AG04450 (cell line): ENCODE measurements at regions not wholly inside any gene's neighbourhood (a gene's known extent, or its start where the extent isn't known, plus 50 kb on each side); places are given as distances from the start of the nearest gene placed in this dataset.
A peak's percentile ranks its signal among the peaks of the same experiment; 100 is the strongest.

Source experiments
- CTCF ChIA-PET: fragments of 300-600, 350-600 bp; formaldehyde crosslinking; extraction: SDS; loops from one replicate; lab custom pipeline; 2022; ENCODE audit warnings: antibody characterized with exemption, inconsistent platforms; lab: Charles Lee
- POLR2A ChIA-PET: fragments of 350-600 bp; formaldehyde crosslinking; extraction: SDS; loops from one replicate; lab custom pipeline; 2021; ENCODE audit warnings: antibody characterized with exemption, inconsistent platforms; lab: Yijun Ruan, JAX
- DNase-seq: peaks from one replicate; pipeline ENCODE4 v3.0.0-alpha.2; 2011; ENCODE audit warnings: low read depth, low spot score
- H3K27ac ChIP-seq: one replicate; pipeline ENCODE4 v1.5.1; 2012; ENCODE audit warnings: low read depth, low read length, control low read depth
- H3K27me3 ChIP-seq: one replicate; pipeline ENCODE4 v1.6.0; 2012; ENCODE audit warnings: low read length; ENCODE audit not compliant: control insufficient read depth, insufficient read depth
- H3K4me3 ChIP-seq: 2 replicates; pipeline ENCODE4 v1.5.1; 2011; ENCODE audit warnings: mild to moderate bottlenecking, low read depth, low read length, control low read depth
- H3K9me3 ChIP-seq: 2 replicates; pipeline ENCODE4 v1.5.1; 2012; ENCODE audit warnings: low read length; ENCODE audit not compliant: control insufficient read depth, insufficient read depth
- CTCF ChIP-seq: IDR thresholded peaks from 2 replicates; pipeline ENCODE4 v1.5.1; 2011; ENCODE audit warnings: low read depth, low read length, control low read depth, inconsistent platforms

GRCh38 chr3:72319194-72320094 lies 528.8 kb downstream of the SHQ1 start:
- CTCF ChIA-PET: no interaction called here

GRCh38 chr3:72318504-72319193 lies 529.6 kb downstream of the SHQ1 start:
- no peak for DNase-seq
- Histone ChIP-seq H3K9me3 (no peaks in the 10 kb centered on the region; the same call in 1 of the 2 replicates), H3K27me3 (no peaks in the 10 kb centered on the region), H3K27ac (peak overlapping the region; percentile 3), H3K4me3 (no peak overlapping the region)
- ChIA-PET POLR2A (interaction anchor here (1.0 to 1.1 kb wide), 2 partner anchors 23 to 29 kb away, joined by 3 to 5 read pairs; no protein-coding TSS in a partner anchor), CTCF (no interaction called here)
- TF ChIP-seq CTCF: no peak

More at GRCh38 chr3:72319194-72320094, 528.8 kb downstream of the SHQ1 start:
- H3K27me3 ChIP-seq: no peaks in the 10 kb centered on the region
- no peak for DNase-seq
- H3K9me3 ChIP-seq: no peaks in the 10 kb centered on the region; the same call in 1 of the 2 replicates
- POLR2A ChIA-PET: interaction anchor here (1.0 kb wide), 1 partner anchor 28 kb away, joined by 5 read pairs; no protein-coding TSS in a partner anchor
- no peak overlapping the region for H3K4me3 ChIP-seq
- TF ChIP-seq CTCF: no peak
- H3K27ac ChIP-seq: peak overlapping the region; percentile 3

- Histone ChIP-seq H3K27me3 (no peaks in the 10 kb centered on the region), H3K27ac (no peak overlapping the region), H3K4me3 (no peak overlapping the region), H3K9me3 (no peaks in the 10 kb centered on the region; the same call in 1 of the 2 replicates)
- DNase-seq: no peak
- no peak for TF ChIP-seq CTCF
- CTCF ChIA-PET: no interaction called here
- POLR2A ChIA-PET: interaction anchor here (0.5 to 1.1 kb wide), 2 partner anchors 9 to 24 kb away, joined by 3 to 4 read pairs; no protein-coding TSS in a partner anchor
Measured at GRCh38 chr3:72317491-72317890, 530.8 kb downstream of the SHQ1 start.

- no peak overlapping the region for H3K27ac ChIP-seq
- no peak for DNase-seq
- no peak overlapping the region for H3K4me3 ChIP-seq
- TF ChIP-seq CTCF: no peak
- no peaks in the 10 kb centered on the region; the same call in 1 of the 2 replicates for H3K9me3 ChIP-seq
- H3K27me3 ChIP-seq: no peaks in the 10 kb centered on the region
- ChIA-PET POLR2A (interaction anchor here (0.5 kb wide), 1 partner anchor 9 kb away, joined by 4 read pairs; no protein-coding TSS in a partner anchor), CTCF (no interaction called here)
Measured at GRCh38 chr3:72316501-72317279, 531.6 kb downstream of the SHQ1 start.
